HG02610 (cell line): ENCODE measurements at regions not wholly inside any gene's neighbourhood (a gene's known extent, or its start where the extent isn't known, plus 50 kb on each side); places are given as distances from the start of the nearest gene placed in this dataset.
"Not testable (repeated sequence)": the region's sequence is repeated elsewhere in the genome, so short reads cannot be mapped to it uniquely, and the experiment has no call there.

Experiments
- ATAC-seq: cut with Tn5 transposase; IDR thresholded peaks from one replicate; pipeline ENCODE4 v1.9.1; 2021; ENCODE audit warnings: mild to moderate bottlenecking, moderate library complexity; ENCODE audit not compliant: unreplicated experiment

GRCh38 chr17:31630866-31631265, 228.2 kb downstream of the COPRS start:
- not testable (repeated sequence) for ATAC-seq

- no peak for ATAC-seq
Observed at GRCh38 chr17:31629696-31630470, 229.2 kb downstream of the COPRS start.

- ATAC-seq, result no peak
Observed at GRCh38 chr17:31627960-31628359, 231.1 kb downstream of the COPRS start.

DNA sequence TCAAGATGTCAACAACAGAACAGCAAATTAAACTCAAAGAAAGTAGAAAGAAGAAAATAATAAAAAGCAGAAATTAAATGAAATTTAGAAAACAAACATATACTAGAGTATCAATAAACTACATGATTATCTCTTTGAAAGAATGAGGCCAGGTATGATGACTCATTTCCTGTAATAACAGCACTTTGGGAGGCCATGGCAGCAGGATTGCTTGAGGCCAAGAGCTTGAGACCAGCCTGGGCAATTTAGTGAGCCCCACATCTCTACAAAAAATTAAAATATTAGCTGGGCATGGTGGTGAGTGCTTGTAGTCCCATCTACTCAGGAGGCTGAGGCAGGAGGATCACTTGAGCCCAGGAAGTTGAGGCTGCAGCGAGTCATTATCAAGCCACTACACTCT, 232.5 kb downstream of the RAB11FIP4 start:
- ATAC-seq, result no peak

DNA sequence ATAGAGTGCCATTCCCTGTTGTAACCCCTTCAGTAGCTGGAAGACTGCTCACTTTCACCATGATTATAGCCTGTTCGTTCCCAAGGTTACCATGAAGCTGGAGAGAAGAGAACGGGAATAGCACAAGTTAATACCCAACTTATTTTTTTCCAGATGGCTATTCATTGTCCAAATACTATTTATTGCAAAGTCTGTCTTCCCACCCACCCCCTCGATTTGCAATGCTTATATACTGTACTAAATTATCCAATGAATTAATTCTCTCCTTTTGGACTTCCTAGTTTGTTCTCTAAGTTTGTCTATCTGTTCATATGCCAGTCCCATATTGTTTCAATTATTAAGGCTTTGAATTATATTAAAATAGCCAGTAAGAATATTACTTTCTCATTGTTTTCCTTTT, 231.0 kb downstream of the RAB11FIP4 start:
- ATAC-seq, result no peak

DNA sequence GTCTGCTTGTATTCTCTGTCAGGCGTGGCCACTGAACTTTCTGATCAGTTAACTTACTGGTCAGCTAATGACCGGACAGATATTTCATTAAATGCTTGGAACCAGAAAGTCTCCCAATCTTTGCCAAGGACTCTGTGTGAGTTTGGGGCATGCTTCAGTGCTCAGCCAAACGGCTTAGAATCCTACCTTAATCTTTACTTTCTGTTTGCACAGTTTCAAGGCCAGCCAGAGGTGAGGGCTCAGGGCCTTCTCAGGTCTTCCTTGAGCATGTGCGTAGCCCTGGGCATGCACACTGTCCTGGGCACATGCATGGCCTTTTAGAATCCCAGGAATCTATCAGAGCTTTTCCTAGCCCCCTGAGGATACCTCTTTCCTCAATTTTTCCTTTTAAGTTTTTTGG, 230.1 kb downstream of the RAB11FIP4 start:
- no peak for ATAC-seq

GRCh38 chr17:31611053-31611452, 219.6 kb downstream of the RAB11FIP4 start:
- not testable (repeated sequence) for ATAC-seq

GRCh38 chr17:31609996-31610910, 218.8 kb downstream of the RAB11FIP4 start:
- no peak for ATAC-seq

DNA sequence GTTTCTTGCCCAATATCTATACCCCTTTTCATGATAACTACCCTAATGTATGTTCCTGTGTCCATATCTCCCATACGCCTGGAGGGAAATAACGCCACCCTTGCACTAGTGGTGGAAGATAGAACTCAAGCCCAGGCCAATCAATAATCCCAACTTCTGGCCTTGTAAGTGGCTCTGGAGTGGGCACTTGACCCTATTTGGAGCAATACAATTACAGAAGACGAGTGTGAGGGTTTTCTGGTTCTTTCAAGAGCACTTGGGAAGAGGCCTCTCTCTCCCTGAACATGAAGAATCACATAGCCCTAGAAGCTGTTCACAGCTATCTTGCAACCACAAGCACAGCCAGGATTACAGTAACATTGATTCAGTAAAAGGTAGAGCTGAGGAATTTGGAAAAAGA, 217.9 kb downstream of the RAB11FIP4 start:
- no peak for ATAC-seq

DNA sequence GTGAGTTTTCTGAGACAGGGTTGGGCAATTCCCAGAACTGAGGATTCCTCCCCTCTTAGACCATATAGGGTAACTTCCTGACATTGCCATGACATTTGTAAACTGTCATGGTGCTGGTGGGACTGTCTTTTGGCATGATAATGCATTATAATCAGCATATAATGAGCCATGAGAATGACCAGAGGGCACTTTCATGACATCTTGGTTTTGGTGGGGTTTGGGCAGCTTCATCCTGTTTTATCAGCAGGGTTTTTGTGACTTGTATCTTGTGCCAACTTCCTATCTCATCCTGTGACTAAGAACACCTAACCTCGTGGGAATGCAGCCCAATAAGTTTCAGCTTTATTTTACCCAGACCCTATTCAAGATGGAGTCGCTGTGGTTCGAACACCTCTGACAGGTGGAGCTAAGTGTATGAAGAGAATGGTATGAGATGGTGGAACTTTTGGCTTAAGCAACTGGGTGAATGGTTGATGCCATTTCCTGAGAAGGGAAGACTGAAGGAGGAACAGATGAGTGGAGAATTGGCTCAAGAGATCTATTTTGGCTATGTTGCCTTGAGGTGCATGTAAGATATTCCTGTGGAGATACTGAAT, 217.3 kb downstream of the RAB11FIP4 start:
- ATAC-seq, result no peak

DNA sequence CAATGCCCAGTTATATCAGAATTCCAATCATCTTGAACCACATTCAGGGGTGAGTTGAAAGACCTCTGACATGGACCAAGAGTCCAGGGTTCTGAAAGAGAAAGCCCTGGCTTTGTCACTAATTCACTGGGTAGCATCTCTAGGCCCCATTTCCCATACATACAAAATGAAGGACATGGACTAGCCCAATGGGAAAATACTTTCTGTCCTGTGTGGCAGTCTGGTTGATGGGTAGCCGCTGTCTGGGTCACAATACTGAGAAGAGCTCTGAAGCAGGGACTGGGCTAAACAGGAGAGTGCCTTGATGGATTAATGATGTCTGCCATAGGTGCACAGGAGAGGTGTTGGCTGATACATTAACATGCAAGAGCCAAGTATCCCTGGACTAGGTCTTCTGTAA, 214.3 kb downstream of the RAB11FIP4 start:
- no peak for ATAC-seq

GRCh38 chr17:31604936-31605335, 213.5 kb downstream of the RAB11FIP4 start:
- ATAC-seq, result no peak

DNA sequence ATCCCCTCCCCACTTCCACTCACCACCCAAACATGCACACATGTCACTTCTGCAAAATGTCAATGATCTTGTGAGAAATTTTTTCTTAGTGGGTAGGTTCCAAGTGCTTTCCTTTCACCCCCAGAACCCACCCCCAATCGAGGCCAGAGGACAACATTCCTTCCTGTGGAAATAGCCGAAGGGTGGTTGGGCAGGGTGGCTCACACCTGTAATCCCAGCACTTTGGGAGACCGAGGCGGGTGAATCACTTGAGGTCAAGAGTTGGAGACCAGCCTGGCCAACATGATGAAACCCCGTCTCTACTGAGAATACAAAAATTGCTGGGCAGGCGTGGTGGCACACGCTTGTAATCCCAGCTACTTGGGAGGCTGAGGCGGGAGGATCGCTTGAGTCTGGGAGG, 208.7 kb downstream of the RAB11FIP4 start:
- ATAC-seq, result not testable (repeated sequence)

DNA sequence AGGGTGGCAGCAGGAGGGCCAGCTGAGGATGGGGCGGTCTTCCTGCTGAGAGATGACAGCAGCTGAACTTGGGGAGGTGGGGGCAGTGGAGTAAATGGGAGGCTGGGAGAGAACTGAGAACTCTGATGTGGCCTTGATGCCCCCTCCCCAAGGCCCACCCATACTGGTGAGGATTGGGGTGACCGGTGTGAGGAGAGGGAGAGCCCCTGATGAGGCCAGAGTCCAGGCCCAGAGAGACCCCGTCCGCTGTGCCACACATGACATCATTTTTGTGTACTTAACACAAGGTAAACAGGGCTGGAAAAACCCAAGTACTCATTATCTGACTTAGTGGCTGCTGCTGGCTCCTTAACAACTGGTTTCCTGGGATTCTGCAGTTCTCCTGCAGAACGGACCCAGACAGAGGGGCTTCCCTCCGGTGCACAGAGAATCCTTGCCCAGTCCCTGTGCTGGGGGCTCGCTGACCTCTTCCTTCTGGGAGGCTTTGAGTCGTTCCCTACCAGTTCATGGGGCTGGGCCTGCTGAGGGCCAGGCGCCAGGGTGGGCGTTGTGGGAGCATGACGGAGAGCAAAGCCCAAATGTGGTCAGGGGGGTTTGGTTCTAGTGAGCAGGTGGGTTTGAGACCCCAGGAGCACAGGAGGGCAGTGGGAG, 207.6 kb downstream of the RAB11FIP4 start:
- no peak for ATAC-seq

DNA sequence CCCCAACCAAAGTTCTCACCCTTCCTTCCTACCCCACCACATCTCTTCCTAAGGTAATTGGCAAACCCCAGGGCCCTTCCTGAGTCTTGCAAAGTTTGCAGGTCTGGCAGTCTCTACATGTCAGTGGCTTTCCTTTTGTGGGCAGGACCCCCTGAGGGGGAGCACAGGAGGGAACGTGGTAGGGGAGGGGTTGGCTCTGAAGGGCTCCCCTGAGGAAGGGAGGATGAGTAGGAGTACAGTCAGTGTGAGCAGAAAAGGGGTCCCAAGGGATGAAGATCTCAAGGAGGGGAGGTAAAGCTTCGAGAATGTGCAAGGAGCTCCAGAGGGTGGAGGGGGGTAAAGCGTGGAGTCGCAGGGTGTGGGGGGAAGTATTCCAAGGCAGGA, 206.9 kb downstream of the RAB11FIP4 start:
- no peak for ATAC-seq

DNA sequence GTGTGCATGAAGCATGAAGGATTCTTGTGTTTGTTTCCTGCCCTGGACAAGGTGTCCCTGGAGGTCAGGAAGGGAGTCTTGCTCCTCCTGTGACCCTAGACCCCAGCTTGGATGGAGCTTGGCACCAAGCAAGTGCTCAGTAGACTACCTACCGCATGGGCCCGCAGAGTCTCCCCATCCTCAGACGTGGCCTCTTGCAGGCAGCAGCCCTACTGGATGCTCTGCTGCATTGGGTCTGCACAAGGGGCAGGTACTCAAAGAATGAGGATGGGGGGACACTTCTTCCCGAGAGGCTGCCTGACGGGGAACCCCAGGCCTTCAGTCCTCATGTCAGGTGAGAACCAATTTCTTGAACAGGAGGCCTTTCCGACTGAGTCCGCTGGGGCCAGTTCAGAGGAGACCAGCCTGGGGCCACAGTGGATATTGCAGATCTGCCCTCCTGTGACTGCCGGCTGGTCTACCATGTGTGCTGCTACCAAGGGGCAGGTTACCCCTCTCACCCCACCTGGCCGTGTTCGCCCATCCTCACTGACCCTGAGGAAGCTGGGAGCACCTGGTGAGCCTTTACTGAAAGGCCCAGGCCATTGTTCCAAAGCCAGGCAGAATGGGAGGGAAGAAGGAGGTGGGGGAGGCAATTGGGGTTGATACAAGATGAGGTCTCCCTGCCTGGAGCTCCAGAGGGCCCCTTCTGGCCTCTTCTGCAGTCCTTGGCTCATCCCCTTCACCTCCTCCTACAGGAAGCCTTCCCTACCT, 206.3 kb downstream of the RAB11FIP4 start:
- no peak for ATAC-seq

- peak; percentile 83 for ATAC-seq
Observed at GRCh38 chr17:31596382-31597323, 205.2 kb downstream of the RAB11FIP4 start.

DNA sequence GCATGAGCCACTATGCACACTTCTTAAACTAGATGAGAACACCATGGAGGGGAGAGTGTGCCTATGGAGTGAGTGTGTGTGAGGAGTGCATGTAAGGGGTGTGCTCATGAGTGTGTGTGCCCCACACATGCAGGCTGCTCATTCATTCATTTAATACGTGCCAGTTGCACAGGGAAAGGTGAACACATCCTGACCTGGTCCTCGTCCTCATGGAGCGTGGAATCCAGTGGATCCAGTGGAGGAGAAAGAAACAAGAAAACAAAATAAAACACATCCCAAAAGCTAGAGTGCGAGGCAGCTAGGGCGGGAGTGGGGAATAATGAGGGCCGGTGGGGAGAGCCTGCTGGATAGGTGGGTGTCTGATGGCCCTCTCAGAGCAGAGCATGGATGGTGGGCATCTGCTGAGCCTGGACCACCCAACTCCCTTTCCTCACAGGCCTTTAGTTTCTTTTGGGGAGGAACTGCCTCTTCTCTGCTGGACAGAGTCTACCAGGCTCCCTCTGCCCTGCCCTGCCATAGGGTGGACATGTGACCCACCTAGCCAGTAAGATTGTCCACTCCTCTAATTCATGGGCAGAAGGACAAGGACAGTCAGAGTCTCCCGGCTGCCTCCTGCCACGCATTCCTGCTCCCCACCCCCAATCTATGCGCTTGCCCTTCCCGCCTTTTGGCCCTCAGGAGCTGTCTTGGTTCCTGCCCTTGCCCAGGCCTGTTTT, 204.3 kb downstream of the RAB11FIP4 start:
- ATAC-seq, result no peak

- no peak for ATAC-seq
Observed at GRCh38 chr17:31595076-31595475, 203.6 kb downstream of the RAB11FIP4 start.
